K562 (cell line): ENCODE measurements at regions not wholly inside any gene's neighbourhood (a gene's known extent, or its start where the extent isn't known, plus 50 kb on each side); places are given as distances from the start of the nearest gene placed in this dataset.

ENCODE experiments used
- ATAC-seq: fragments of 200-7000 bp; cut with Tn5 transposase; 3 replicates; pipeline ENCODE4 v1.9.1; 2020; ENCODE audit warnings: moderate library complexity
- BruUV-seq: library from RNA; stranded (reverse); fragments of 400-500 nt; replicated peaks from 2 replicates; lab custom pipeline; 2021; lab: Mats Ljungman, UMichigan
- CTCF ChIA-PET: fragments of 300-600 bp; formaldehyde crosslinking; extraction: SDS; loops from one replicate; lab custom pipeline; 2021; ENCODE audit warnings: low intra/inter-chr PET ratio; lab: Yijun Ruan, JAX
- POLR2A ChIA-PET: fragments of 300-600, 350-650 bp; sonication (Branson Sonifier 250); formaldehyde crosslinking; extraction: SDS; loops from one replicate; lab custom pipeline; 2021; ENCODE audit warnings: antibody characterized with exemption, inconsistent platforms; lab: Yijun Ruan, JAX
- DNase-seq, 4 experiments: peaks; one replicate each; pipeline versions ENCODE4 v3.0.0 to v3.0.0-alpha.2; 2011 to 2018; ENCODE audit warnings: low spot score in 3 of 4, mixed read lengths in 3 of 4; ENCODE audit errors: extremely low read depth in 1 of 4
- FAIRE-seq: peaks from 2 replicates; lab custom pipeline; 2011; peaks lifted over from hg19 to GRCh38; lab: Jason Lieb, UNC
- H2AFZ ChIP-seq: 2 replicates; pipeline ENCODE4 v1.6.0; 2011; ENCODE audit warnings: low read depth, low read length, control low read depth, inconsistent platforms
- H3K27ac ChIP-seq: fragments of 200-600 bp; 3 replicates; pipeline ENCODE4 v1.8.0; 2011; ENCODE audit warnings: low read depth, mild to moderate bottlenecking, control low read depth, inconsistent platforms, low read length, moderate library complexity, mixed read lengths; ENCODE audit errors: extremely low read depth
- H3K27me3 ChIP-seq, 2 experiments: fragments of 300-600 bp in 1 of 2; 2 replicates in 1 of 2; 3 replicates in 1 of 2; pipeline versions ENCODE4 v1.6.0 to v1.8.0; 2011; ENCODE audit warnings: inconsistent platforms in 2 of 2, low read length in 2 of 2, mild to moderate bottlenecking in 1 of 2, mixed read lengths in 1 of 2, moderate library complexity in 1 of 2; ENCODE audit not compliant: control insufficient read depth in 2 of 2, insufficient read depth in 2 of 2
- H3K36me3 ChIP-seq: fragments of 300-600 bp; 3 replicates; pipeline ENCODE4 v1.8.0; 2011; ENCODE audit warnings: mild to moderate bottlenecking, low read length, inconsistent platforms; ENCODE audit not compliant: control insufficient read depth, insufficient read depth
- H3K4me1 ChIP-seq, 2 experiments: fragments of 200-600 bp in 1 of 2; replicated peaks in 1 of 2; 2 replicates in 1 of 2; 3 replicates in 1 of 2; pipeline versions ENCODE4 v1.5.1 to v1.8.0; 2011; ENCODE audit warnings: inconsistent platforms in 2 of 2, low read length in 2 of 2, mild to moderate bottlenecking in 1 of 2, mixed read lengths in 1 of 2, moderate library complexity in 1 of 2; ENCODE audit not compliant: control insufficient read depth in 2 of 2, insufficient read depth in 2 of 2
- H3K4me2 ChIP-seq: 2 replicates; pipeline ENCODE4 v1.6.1; 2011; ENCODE audit warnings: low read length, control low read depth, inconsistent platforms, mixed read lengths; ENCODE audit not compliant: insufficient read depth
- H3K4me3 ChIP-seq: fragments of 200-600 bp; sonication (generic), shearing (Covaris generic); 2 replicates; pipeline ENCODE4 v1.5.1; 2016; ENCODE audit warnings: control low read depth, inconsistent platforms
- H3K79me2 ChIP-seq: fragments of 200-600 bp; 3 replicates; pipeline ENCODE4 v1.8.0; 2011; ENCODE audit warnings: low read length, inconsistent platforms; ENCODE audit not compliant: control insufficient read depth, insufficient read depth
- H3K9ac ChIP-seq, 2 experiments: 2 replicates each; pipeline versions ENCODE4 v1.6.0 to v1.6.1; 2011; ENCODE audit warnings: low read depth in 2 of 2, low read length in 2 of 2, control low read depth in 1 of 2, inconsistent platforms in 1 of 2, mild to moderate bottlenecking in 1 of 2, mixed read lengths in 1 of 2; ENCODE audit not compliant: insufficient read depth in 1 of 2
- H3K9me1 ChIP-seq: one replicate; pipeline ENCODE4 v1.6.0; 2011; ENCODE audit warnings: inconsistent platforms, mild to moderate bottlenecking, low read length, moderate library complexity; ENCODE audit not compliant: control insufficient read depth, insufficient read depth
- H3K9me3 ChIP-seq: replicated peaks from 2 replicates; pipeline ENCODE4 v1.5.1; 2011; ENCODE audit warnings: low read depth, low read length, inconsistent platforms; ENCODE audit not compliant: control insufficient read depth, insufficient read depth
- H4K20me1 ChIP-seq: replicated peaks from 2 replicates; pipeline ENCODE4 v1.6.1; 2011; ENCODE audit warnings: low read length, inconsistent platforms, mixed read lengths; ENCODE audit not compliant: control insufficient read depth, insufficient read depth
- CHCHD3 ChIP-seq: fragments of 250-450 bp; sonication (Bioruptor Pico); IDR thresholded peaks from 2 replicates; pipeline ENCODE4 v2.1.2; 2022; ENCODE audit warnings: mild to moderate bottlenecking
- ELF2 ChIP-seq: fragments of 250-450 bp; sonication (Bioruptor Pico); IDR thresholded peaks from 2 replicates; pipeline ENCODE4 v1.5.0; 2021; ENCODE audit warnings: mild to moderate bottlenecking
- NR2F6 ChIP-seq: fragments of 450-650 bp; formaldehyde crosslinking; IDR thresholded peaks from 2 replicates; pipeline ENCODE4 v1.4.0; 2020; ENCODE audit warnings: mild to moderate bottlenecking
- SETDB1 ChIP-seq: IDR thresholded peaks from one replicate; pipeline ENCODE4 v1.6.1; 2012; ENCODE audit warnings: low read length, control low read depth, inconsistent platforms
- VEZF1 ChIP-seq: fragments of 200-800 bp; sonication (Bioruptor generic); IDR thresholded peaks from 2 replicates; pipeline ENCODE4 v1.6.1; 2017; ENCODE audit warnings: missing genetic modification characterization, missing compliant biosample characterization
- ZNF175 ChIP-seq: fragments of 200-800 bp; sonication (Bioruptor generic); IDR thresholded peaks from 2 replicates; pipeline ENCODE4 v1.6.1; 2016; ENCODE audit warnings: low read depth, mild to moderate bottlenecking, missing genetic modification characterization, missing compliant biosample characterization
- ZNF707 ChIP-seq: fragments of 250-450 bp; sonication (Bioruptor Pico); conservative IDR thresholded peaks from 2 replicates; pipeline ENCODE4 v1.8.0; 2022; ENCODE audit warnings: inconsistent platforms, mild to moderate bottlenecking, moderate library complexity
- ZNF75A ChIP-seq: fragments of 450-650 bp; formaldehyde crosslinking; IDR thresholded peaks from 2 replicates; pipeline ENCODE4 v1.4.0; 2020; ENCODE audit warnings: mild to moderate bottlenecking
- WGBS: fragments of 100-300 bp; shearing (Covaris generic); methylation state at CpG from one replicate; pipeline ENCODE4 v1.1.6; 2016; ENCODE audit warnings: low coverage, mixed read lengths; ENCODE audit not compliant: insufficient coverage; ENCODE audit errors: missing lambda C conversion rate; 5-methylcytosine and 5-hydroxymethylcytosine counted together
- in situ Hi-C: fragments of 300-500 bp; cut with MboI; formaldehyde crosslinking; loops from 4 replicates; pipeline ENCODE4 v1.15.0; 2018; ENCODE audit warnings: inconsistent platforms, mixed read lengths
- intact Hi-C: fragments of 100-400 bp; cut with micrococcal nuclease; formaldehyde crosslinking; loops from 2 replicates; pipeline ENCODE4 v1.14.2; 2022
- TF ChIP-seq, protein P1 (sequence below): IDR thresholded peaks from 2 replicates; pipeline ENCODE4 v1.6.1; 2014; ENCODE audit warnings: antibody characterized with exemption

DNA sequence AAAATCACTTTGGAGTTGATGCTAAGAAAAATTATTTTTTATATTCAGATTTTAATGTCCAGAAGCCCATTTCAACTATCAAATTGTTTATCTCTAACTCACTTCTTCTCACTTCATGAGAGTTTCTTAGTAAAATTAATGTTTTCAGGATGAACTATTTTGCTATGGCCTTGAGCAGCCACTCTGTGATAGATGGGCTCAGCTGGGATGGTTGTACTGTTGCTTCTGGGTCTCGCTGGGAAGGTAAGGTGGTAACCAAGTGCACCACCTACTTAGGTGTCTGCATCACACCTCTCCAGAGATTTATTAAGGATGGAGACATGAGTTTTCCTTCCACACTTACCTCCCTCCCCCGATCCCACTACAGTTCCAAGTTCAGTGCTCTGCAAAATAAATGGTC is 110.3 kb upstream of the ATP2B2 start:
- BruUV-seq: no TSS peak
- no peaks in the 10 kb centered on the region for H3K9me1 ChIP-seq
- no peaks in the 10 kb centered on the region for H3K9me3 ChIP-seq
- no peak overlapping the region for H3K27ac ChIP-seq
- intact Hi-C loops: no loop called here
- H3K4me1 ChIP-seq: no peaks in the 10 kb centered on the region
- H2AFZ ChIP-seq: no peak overlapping the region
- WGBS: 0% methylated on average over 2 of the region's 2 CpGs
- no peak overlapping the region for H3K9ac ChIP-seq
- no peak for ATAC-seq
- TF ChIP-seq NR2F6 (CRISPR knock-in tag) (no peak), ZNF75A (CRISPR knock-in tag) (no peak), CHCHD3 (CRISPR knock-in tag) (no peak), SETDB1 (no peak)
- TF ChIP-seq, all 486 proteins: peak for 0
- in situ Hi-C loops: no loop called here
- ChIA-PET CTCF (no interaction called here), POLR2A (no interaction called here)
- no peaks in the 10 kb centered on the region for H3K36me3 ChIP-seq
- H3K27me3 ChIP-seq: peaks cover 2 to 32% of the 10 kb centered on the region in 2 experiments; a peak in 3 of 5 replicates
- H3K79me2 ChIP-seq: no peaks in the 10 kb centered on the region
- DNase-seq: no peak
- FAIRE-seq: no peak
- H3K4me3 ChIP-seq: no peak overlapping the region
- H4K20me1 ChIP-seq: no peaks in the 10 kb centered on the region
- no peak overlapping the region for H3K4me2 ChIP-seq

GRCh38 chr3:10616321-10616720 is 110.9 kb upstream of the ATP2B2 start:
- Histone ChIP-seq H3K4me1 (no peaks in the 10 kb centered on the region), H3K9ac (no peak overlapping the region), H3K27ac (no peak overlapping the region), H3K79me2 (no peaks in the 10 kb centered on the region), H3K9me3 (no peaks in the 10 kb centered on the region), H3K27me3 (peaks cover 2 to 34% of the 10 kb centered on the region in 2 experiments; a peak in 3 of 5 replicates), H3K9me1 (no peaks in the 10 kb centered on the region), H3K4me3 (no peak overlapping the region), H2AFZ (no peak overlapping the region), H3K36me3 (no peaks in the 10 kb centered on the region), H3K4me2 (no peak overlapping the region), H4K20me1 (no peaks in the 10 kb centered on the region)
- FAIRE-seq: no peak
- no TSS peak for BruUV-seq
- 0% methylated on average over 1 of the region's 1 CpG for WGBS
- no peak for TF ChIP-seq ZNF175
- no peak for TF ChIP-seq ELF2
- no peak for TF ChIP-seq VEZF1
- TF ChIP-seq, protein P1, sequence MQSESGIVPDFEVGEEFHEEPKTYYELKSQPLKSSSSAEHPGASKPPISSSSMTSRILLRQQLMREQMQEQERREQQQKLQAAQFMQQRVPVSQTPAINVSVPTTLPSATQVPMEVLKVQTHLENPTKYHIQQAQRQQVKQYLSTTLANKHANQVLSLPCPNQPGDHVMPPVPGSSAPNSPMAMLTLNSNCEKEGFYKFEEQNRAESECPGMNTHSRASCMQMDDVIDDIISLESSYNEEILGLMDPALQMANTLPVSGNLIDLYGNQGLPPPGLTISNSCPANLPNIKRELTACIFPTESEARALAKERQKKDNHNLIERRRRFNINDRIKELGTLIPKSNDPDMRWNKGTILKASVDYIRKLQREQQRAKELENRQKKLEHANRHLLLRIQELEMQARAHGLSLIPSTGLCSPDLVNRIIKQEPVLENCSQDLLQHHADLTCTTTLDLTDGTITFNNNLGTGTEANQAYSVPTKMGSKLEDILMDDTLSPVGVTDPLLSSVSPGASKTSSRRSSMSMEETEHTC: no peak
- no peak for TF ChIP-seq ZNF707 (CRISPR knock-in tag)
- in situ Hi-C loops: no loop called here
- DNase-seq: no peak
- ChIA-PET CTCF (no interaction called here), POLR2A (no interaction called here)
- ATAC-seq: no peak
- intact Hi-C loops: no loop called here
